AG04450 (cell line): ENCODE measurements at regions not wholly inside any gene's neighbourhood (a gene's known extent, or its start where the extent isn't known, plus 50 kb on each side); places are given as distances from the start of the nearest gene placed in this dataset.

ENCODE experiments used
- CTCF ChIA-PET: fragments of 300-600, 350-600 bp; formaldehyde crosslinking; extraction: SDS; loops from one replicate; lab custom pipeline; 2022; ENCODE audit warnings: antibody characterized with exemption, inconsistent platforms; lab: Charles Lee
- POLR2A ChIA-PET: fragments of 350-600 bp; formaldehyde crosslinking; extraction: SDS; loops from one replicate; lab custom pipeline; 2021; ENCODE audit warnings: antibody characterized with exemption, inconsistent platforms; lab: Yijun Ruan, JAX
- DNase-seq: peaks from one replicate; pipeline ENCODE4 v3.0.0-alpha.2; 2011; ENCODE audit warnings: low read depth, low spot score
- H3K27ac ChIP-seq: one replicate; pipeline ENCODE4 v1.5.1; 2012; ENCODE audit warnings: low read depth, low read length, control low read depth
- H3K27me3 ChIP-seq: one replicate; pipeline ENCODE4 v1.6.0; 2012; ENCODE audit warnings: low read length; ENCODE audit not compliant: control insufficient read depth, insufficient read depth
- H3K4me3 ChIP-seq: 2 replicates; pipeline ENCODE4 v1.5.1; 2011; ENCODE audit warnings: mild to moderate bottlenecking, low read depth, low read length, control low read depth
- H3K9me3 ChIP-seq: 2 replicates; pipeline ENCODE4 v1.5.1; 2012; ENCODE audit warnings: low read length; ENCODE audit not compliant: control insufficient read depth, insufficient read depth
- TF ChIP-seq, protein P1 (sequence below): IDR thresholded peaks from 2 replicates; pipeline ENCODE4 v1.5.1; 2011; ENCODE audit warnings: low read depth, low read length, control low read depth, inconsistent platforms

- H3K27ac ChIP-seq = no peak overlapping the region
- H3K9me3 ChIP-seq = no peaks in the 10 kb centered on the region
- TF ChIP-seq, protein P1, sequence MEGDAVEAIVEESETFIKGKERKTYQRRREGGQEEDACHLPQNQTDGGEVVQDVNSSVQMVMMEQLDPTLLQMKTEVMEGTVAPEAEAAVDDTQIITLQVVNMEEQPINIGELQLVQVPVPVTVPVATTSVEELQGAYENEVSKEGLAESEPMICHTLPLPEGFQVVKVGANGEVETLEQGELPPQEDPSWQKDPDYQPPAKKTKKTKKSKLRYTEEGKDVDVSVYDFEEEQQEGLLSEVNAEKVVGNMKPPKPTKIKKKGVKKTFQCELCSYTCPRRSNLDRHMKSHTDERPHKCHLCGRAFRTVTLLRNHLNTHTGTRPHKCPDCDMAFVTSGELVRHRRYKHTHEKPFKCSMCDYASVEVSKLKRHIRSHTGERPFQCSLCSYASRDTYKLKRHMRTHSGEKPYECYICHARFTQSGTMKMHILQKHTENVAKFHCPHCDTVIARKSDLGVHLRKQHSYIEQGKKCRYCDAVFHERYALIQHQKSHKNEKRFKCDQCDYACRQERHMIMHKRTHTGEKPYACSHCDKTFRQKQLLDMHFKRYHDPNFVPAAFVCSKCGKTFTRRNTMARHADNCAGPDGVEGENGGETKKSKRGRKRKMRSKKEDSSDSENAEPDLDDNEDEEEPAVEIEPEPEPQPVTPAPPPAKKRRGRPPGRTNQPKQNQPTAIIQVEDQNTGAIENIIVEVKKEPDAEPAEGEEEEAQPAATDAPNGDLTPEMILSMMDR = no peak
- POLR2A ChIA-PET = no interaction called here
- no peak for DNase-seq
- CTCF ChIA-PET = no interaction called here
- no peaks in the 10 kb centered on the region for H3K27me3 ChIP-seq
- H3K4me3 ChIP-seq = no peak overlapping the region
These were observed 128.4 kb upstream of the FAT1 start for GRCh38 chr4:186852073-186852420.

DNA sequence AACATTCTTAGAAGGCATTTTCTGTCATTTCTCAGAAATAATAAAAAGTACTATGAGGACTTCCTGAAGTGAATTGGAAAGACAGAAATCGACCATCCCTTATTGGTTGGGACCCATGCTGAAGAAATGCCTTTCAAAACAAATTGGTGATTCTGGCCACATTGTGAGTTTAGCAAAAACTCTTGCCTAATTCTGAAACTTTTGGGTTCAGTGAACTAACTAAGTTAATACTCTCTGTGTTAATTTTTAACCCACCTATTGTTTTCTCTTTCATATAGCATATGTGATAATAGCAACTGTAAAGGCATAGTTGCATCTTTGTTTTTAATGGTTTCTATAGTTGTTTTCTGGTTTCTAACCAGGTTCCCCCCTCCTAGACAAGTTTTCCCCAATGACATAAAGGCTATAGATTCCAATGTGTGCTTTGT, 129.3 kb upstream of the FAT1 start:
- H3K27ac ChIP-seq = no peak overlapping the region
- TF ChIP-seq, protein P1 = no peak
- H3K9me3 ChIP-seq = no peaks in the 10 kb centered on the region
- ChIA-PET CTCF (no interaction called here), POLR2A (no interaction called here)
- no peak overlapping the region for H3K4me3 ChIP-seq
- DNase-seq = no peak
- H3K27me3 ChIP-seq = no peaks in the 10 kb centered on the region

GRCh38 chr4:186854256-186854655, 130.6 kb upstream of the FAT1 start:
- H3K4me3 ChIP-seq = no peak overlapping the region
- ChIA-PET CTCF (no interaction called here), POLR2A (no interaction called here)
- TF ChIP-seq, protein P1 = no peak
- H3K27ac ChIP-seq = no peak overlapping the region
- DNase-seq = no peak
- H3K27me3 ChIP-seq = no peaks in the 10 kb centered on the region
- H3K9me3 ChIP-seq = no peaks in the 10 kb centered on the region

DNA sequence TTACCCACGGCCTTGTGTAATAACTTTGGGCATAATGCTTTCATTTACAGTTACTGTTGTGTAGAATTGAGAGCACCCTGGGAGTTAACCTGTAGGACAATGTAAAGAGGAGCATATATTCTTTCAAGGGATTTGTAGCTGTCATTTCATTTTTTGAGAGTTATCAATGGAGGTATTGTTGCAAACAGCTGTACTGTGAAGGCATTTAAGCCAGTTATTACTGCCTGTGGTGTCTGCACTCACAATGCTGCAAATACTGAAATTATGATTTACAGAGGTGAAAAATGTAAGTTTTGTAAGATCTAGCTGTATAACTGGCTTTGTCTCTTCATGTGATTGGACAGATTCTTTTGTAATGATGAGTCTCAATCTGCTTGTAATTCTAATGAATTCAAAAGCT, 131.5 kb upstream of the FAT1 start:
- ChIA-PET CTCF (no interaction called here), POLR2A (no interaction called here)
- H3K9me3 ChIP-seq = no peaks in the 10 kb centered on the region
- no peaks in the 10 kb centered on the region for H3K27me3 ChIP-seq
- H3K4me3 ChIP-seq = no peak overlapping the region
- TF ChIP-seq, protein P1 = no peak
- H3K27ac ChIP-seq = no peak overlapping the region
- DNase-seq = no peak

GRCh38 chr4:186857793-186858192, 134.1 kb upstream of the FAT1 start:
- no peaks in the 10 kb centered on the region for H3K27me3 ChIP-seq
- H3K9me3 ChIP-seq = no peaks in the 10 kb centered on the region
- DNase-seq = no peak
- TF ChIP-seq, protein P1 = no peak
- no peak overlapping the region for H3K27ac ChIP-seq
- POLR2A ChIA-PET = no interaction called here
- CTCF ChIA-PET = no interaction called here
- no peak overlapping the region for H3K4me3 ChIP-seq
